Activated naive CD4-positive, alpha-beta T cell treated with anti-CD3 and anti-CD28 coated beads, Interleukin-2, amount 50 U/mL, for 72 hours (primary cell): ENCODE measurements at regions not wholly inside any gene's neighbourhood (a gene's known extent, or its start where the extent isn't known, plus 50 kb on each side); places are given as distances from the start of the nearest gene placed in this dataset.

ENCODE experiments used
- ATAC-seq, 2 donors: fragments of 150-1000 bp; cut with Tn5 transposase; 2 replicates each; pipeline ENCODE4 v1.10.0; 2021; ENCODE audit warnings: mild to moderate bottlenecking in 2 of 2, moderate library complexity in 2 of 2
- DNase-seq, 2 donors: peaks; one replicate each; pipeline ENCODE4 v3.0.0; 2021 to 2022; ENCODE audit warnings: low spot score in 2 of 2
- H3K27ac Mint-ChIP-seq, 2 donors: one replicate each; pipeline ENCODE4 v1.8.0; 2022; ENCODE audit warnings: mild to moderate bottlenecking in 2 of 2, mixed read lengths in 2 of 2
- H3K36me3 Mint-ChIP-seq, 2 donors: one replicate each; pipeline ENCODE4 v1.8.0; 2022; ENCODE audit warnings: mixed read lengths in 2 of 2
- H3K9me3 Mint-ChIP-seq, 2 donors: one replicate each; pipeline ENCODE4 v1.8.0; 2022; ENCODE audit warnings: mixed read lengths in 2 of 2

DNA sequence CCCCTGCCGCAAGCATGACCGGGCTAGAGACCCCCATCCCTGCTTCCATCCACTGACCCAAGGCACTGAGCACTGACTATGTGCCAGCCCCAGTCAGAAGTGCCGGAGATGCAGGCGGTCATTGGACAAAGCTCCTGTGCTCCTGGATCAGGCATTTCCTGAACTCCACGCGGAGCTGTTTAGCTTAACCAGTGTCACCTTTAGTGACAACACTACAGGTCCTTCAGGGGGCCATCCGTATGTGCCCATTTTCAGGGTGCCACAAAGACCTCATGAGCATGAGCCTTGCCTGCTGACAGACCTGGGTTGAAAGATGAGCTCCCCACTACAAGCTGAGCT, 63.0 kb upstream of the FGF3 start:
- Mint-ChIP-seq H3K9me3 (no peaks in the 10 kb centered on the region), H3K36me3 (no peaks in the 10 kb centered on the region), H3K27ac (no peak overlapping the region)
- no peak for DNase-seq
- ATAC-seq: no peak

DNA sequence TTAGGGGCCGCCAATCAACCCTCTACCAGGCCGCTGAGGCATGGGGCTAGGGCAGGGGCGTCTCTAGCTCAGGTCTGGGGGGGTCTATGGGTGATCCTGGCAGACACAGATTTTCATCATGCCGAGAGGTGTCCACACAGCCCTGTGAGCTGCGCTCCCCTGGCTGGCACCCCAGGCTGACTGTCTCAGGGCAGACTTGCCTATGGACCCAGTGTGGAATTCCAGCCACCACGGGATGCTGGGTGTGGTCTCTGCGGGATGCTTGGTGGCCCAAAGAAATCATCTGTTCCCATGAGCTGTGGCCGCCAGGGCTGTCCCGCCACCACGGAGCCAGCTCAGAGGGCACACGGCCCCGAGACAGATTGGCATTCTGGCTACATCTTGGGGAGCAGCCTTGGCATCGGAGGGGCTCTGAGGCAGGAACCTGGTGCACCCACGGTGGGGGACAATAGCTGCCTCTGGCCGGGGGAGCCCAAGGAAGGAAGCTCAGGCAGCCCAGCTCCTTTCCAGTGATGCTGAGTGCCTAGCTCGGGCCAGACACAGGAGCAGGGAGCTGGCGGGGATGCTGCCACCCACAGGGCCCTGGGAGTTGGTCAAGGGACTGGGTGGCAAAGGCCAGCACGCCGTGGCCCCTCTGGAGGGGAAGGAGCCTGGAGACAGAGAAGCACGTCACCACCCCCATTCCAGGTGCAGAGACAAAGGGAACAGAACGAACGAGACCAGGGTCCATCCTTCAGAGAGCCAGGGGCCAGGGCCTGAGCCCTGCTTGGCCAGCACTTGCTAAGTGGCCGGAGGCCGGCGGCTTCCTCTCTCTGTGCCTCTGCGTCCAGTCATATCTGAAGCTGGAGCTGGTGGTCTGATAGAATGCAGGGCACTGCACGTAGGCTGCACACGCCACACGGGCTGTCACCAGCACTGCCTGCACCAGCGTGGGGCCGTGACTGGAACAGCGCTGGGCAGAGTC, 64.4 kb upstream of the FGF3 start:
- DNase-seq (no peak), ATAC-seq (no peak)
- no peaks in the 10 kb centered on the region for H3K36me3 Mint-ChIP-seq
- H3K27ac Mint-ChIP-seq: no peak overlapping the region
- no peaks in the 10 kb centered on the region for H3K9me3 Mint-ChIP-seq

DNA sequence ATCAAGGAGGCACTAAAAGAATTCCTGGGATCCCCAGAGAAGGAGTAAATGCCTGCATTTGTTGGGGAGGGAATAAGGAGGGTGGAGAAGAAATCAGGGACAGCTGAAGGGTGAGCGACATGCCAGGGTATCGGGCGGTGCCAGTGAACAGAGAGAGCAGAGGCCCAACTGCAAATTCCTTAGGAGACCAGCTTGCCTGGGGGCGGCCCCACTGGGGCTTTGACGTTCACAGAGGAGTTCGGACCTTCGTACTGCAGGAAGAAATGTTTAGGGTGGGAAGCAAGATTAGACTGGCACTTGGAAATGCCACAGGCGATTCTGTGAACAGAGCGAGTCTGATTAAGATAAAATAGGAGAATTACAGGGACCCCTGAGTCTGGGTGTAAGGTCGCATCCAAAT, 65.1 kb upstream of the FGF3 start:
- DNase-seq (no peak), ATAC-seq (no peak)
- Mint-ChIP-seq H3K27ac (no peak overlapping the region), H3K36me3 (no peaks in the 10 kb centered on the region), H3K9me3 (no peaks in the 10 kb centered on the region)

DNA sequence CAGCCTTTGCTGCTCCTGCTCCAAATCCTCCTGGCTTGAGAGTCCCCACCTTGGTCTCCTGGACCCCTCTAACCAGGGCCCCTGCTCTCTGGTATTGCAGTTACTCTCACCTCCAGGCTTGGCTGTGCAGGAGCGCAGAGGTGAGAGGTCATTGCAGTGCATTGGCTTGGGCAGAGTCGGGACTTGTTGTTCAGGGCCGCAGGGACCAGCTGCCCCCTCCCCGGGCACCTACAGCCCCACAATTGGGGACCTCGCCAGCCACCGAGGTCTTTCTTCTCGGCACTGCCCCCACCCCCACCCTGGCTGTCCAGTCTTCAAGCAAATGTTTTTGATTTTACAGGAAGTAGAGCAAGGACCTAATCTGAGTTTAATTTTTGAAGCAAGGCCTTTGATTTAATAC, 65.5 kb upstream of the FGF3 start:
- H3K36me3 Mint-ChIP-seq: no peaks in the 10 kb centered on the region
- ATAC-seq (no peak), DNase-seq (no peak)
- no peaks in the 10 kb centered on the region for H3K9me3 Mint-ChIP-seq
- no peak overlapping the region for H3K27ac Mint-ChIP-seq

DNA sequence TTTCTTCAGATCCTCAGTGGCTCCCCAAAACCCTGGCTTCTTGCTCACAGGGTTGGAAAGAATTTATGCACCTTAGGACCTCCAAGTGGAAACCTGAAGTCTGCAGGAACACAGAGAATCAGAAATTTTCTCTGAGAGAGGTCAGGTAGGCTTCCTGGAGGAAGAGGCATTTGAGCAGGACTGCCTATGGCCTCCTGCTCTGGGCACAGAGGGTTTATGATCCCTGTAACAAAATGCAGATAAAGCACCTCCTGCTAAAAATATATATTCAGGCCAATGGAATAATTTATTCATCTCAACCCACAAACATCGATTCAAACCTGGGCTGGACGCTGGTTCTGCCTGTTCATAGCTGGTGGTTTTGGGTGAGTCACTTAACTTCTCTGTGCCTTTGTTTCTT, 68.1 kb upstream of the FGF3 start:
- Mint-ChIP-seq H3K9me3 (no peaks in the 10 kb centered on the region), H3K36me3 (no peaks in the 10 kb centered on the region), H3K27ac (no peak overlapping the region)
- ATAC-seq (no peak), DNase-seq (no peak)

DNA sequence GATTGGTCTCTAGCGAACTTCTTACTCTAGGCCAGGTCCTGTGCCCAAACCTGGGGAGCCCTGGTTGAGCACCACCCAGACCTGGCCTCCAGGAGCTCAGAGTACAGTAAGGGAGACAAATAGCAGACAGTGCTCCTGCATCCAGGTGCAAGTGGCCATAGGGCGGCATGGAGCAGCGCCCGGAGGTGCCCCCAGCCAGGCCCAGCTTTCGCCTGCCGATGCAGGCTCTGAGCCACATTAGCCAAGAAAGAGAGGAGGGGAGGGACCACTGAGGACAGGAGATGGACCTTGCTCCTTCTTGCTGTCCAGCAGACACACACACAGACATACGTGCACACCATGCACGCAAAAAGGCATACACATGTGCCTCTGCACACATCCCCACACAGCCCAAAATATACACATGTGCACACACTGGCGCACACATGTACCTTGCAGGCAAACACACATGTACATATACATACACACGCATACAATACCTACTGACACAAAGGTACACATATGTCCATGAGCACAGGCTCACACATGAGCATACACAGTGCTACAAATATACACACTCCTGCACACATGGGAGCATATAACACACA, 68.7 kb upstream of the FGF3 start:
- DNase-seq (no peak), ATAC-seq (no peak)
- Mint-ChIP-seq H3K27ac (no peak overlapping the region), H3K9me3 (no peaks in the 10 kb centered on the region), H3K36me3 (no peaks in the 10 kb centered on the region)

DNA sequence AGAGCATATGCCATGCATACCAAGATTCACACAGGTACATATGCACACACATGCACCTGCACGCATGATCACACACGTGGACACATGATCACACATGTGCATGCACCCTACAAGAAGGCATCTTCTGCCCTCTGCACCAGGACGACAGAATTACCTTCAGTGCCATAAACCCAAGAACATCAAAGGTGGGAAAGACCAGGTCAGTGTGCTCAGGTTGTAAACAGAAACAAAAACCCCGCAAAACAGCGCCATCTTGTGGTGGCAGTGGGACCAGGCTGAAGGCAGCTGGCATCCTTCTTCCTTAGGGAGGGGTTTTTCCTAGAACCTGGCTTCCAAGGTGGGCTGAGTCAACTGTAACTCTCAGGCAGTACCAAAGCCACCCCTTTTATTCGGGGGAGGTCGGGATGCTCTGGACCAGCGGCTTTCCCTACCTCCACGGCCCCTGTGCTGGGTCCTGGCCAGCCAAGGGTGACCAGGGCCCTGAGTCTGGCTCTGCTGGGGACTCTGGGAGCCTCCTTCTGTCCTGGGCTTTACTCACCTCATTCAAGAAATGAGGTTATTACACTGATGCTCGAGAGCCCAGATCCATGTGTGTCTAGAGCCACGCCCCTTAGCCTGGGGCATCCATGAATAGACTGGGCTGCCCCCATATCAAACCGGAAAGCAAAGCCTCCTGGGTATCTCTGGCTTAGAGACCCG, 69.4 kb upstream of the FGF3 start:
- DNase-seq: peak in 1 of 2 donors; percentile 75
- peak; percentile 67 to 71 for ATAC-seq
- no peaks in the 10 kb centered on the region for H3K9me3 Mint-ChIP-seq
- no peaks in the 10 kb centered on the region for H3K36me3 Mint-ChIP-seq
- no peak overlapping the region for H3K27ac Mint-ChIP-seq

DNA sequence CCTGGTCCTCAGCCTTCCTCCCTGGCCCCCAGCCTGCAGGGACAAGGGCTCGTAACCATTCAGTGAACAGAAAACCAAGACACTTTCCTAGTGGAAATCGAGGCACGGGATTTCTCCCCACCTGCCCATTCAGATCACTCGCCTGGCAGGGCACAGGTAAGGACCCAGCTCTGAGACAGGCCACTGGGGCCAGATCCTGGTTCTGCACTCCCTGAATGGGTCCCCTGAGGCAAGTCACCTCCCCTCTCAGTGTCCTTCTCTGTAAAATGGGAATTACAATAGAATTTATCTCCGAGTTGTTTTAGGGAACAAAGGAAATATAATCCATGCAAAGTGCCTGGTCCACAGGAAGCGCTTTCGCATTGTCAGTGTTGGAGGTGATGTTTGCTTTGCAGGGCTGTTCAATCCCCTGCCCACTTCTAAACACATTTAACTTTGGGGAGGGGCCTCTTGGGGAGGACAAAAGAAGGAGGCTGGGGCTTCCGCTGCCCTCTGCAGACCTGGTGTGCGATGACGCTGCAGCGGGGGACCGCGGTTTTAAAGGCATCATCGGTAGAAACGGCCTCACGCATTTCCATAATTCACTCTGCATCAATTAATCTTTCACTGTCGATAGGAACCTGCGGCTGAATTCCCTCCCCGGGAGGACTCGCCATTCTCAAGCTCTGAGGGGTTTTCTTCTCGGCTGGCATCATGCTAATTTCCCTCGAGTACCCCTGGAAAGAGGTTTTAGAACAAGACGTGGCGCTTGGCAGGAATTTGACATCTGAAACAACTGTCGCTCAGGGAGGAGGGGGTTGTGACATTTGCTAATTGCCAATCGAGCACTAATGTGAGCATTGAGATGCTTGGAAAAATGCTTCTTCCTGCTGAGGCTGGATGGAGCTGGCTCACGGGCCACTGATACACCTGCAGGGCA, 70.4 kb upstream of the FGF3 start:
- DNase-seq: no peak
- ATAC-seq: no peak
- Mint-ChIP-seq H3K36me3 (no peaks in the 10 kb centered on the region), H3K9me3 (no peaks in the 10 kb centered on the region), H3K27ac (no peak overlapping the region)

DNA sequence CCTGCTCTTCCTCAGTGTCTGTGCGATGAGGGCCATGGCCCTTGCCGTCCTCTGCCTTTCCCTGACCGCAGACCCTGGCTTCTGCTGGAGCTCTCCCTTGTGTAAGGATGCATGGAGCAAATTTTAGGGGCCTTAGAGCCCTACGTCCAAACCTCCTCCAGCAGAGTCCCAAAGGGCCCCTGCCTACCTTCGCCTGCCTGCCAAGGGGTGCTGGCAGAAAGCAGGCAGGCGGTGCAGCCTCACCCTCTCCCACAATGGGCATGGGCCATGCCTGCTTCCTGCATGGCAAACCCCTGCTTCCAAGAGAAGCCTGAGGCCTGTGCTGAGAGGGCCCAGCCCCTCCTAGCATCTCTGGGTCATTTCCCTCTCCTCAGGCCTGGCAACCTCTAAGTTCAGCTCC, 71.3 kb upstream of the FGF3 start:
- H3K27ac Mint-ChIP-seq: no peak overlapping the region
- DNase-seq: no peak
- ATAC-seq: no peak
- H3K36me3 Mint-ChIP-seq: no peaks in the 10 kb centered on the region
- H3K9me3 Mint-ChIP-seq: no peaks in the 10 kb centered on the region

DNA sequence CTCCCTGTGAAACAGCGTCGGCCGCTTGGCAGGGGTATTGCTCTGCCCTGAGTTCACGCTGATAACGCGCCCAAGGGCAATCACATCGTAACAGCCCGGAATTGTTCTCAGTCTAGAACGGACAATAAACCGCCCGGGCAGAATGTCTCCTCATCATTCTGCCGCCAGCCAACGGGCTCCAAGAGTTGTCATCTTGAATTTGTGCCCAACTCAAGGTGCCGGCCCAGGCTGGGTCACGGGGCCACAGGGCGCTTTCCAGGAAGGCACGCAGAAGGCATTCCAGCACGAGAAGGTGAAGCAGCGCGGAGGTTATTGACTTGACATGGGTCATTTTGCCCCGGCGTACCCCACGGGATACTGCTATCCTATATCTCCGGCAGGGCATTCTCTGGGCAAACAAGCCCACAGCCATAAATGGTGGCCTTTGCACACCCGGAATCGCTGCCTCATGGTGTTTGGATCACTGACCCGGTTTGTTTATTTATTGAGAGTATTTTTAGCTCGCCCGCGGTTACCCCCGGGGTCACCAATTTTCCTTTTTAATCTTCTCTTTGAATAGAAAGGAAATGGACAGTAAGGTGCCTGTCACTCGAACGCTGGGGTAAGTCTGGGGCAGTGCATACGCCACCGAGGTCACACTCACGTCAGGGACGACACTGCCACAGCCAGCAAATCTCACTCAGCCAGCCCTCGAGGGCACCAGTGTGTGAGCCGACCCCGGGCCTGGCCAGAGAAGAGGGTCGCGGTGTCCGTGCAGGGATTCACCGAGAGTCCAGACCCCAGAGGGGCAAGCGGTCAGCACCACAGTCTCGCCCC, 72.4 kb upstream of the FGF3 start:
- no peak for ATAC-seq
- no peak overlapping the region for H3K27ac Mint-ChIP-seq
- H3K36me3 Mint-ChIP-seq: no peaks in the 10 kb centered on the region
- no peak for DNase-seq
- H3K9me3 Mint-ChIP-seq: no peaks in the 10 kb centered on the region

DNA sequence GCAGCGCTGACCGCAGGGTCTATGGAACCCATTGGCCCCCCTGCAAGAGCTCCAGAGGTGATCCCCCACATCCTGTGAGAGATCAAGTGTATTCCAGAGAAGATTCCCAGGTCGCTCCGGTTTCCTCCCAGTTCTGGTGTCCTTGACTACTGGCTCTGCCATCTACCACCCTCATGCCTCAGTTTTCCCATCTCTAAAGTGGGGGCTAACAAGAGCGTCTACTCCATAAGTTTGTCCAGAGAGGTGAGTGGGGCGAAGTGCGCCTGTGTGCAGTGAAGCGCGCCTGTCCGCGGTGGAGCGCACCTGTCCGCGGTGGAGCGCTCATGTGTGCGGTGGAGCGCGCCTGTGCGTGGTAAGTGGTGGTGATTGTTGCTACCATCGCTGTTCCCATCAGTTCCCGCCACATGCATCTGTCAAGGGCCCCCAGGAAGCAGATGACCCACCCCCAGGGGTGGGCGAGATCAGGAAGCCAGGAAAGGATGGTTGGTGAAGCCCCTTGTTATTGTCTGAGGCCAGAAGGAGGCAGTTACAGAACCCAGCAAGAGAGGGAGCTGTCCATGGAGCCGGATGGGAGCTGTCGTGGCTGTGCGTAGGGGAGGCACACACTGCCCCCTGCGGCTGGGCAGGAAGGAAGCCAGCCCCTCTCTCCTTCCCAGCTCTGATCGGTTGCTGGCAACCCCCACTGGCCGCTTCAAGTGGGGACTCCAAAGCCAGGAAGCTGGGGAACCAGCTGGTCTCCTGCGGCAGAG, 73.2 kb upstream of the FGF3 start:
- no peak for ATAC-seq
- no peaks in the 10 kb centered on the region for H3K36me3 Mint-ChIP-seq

DNA sequence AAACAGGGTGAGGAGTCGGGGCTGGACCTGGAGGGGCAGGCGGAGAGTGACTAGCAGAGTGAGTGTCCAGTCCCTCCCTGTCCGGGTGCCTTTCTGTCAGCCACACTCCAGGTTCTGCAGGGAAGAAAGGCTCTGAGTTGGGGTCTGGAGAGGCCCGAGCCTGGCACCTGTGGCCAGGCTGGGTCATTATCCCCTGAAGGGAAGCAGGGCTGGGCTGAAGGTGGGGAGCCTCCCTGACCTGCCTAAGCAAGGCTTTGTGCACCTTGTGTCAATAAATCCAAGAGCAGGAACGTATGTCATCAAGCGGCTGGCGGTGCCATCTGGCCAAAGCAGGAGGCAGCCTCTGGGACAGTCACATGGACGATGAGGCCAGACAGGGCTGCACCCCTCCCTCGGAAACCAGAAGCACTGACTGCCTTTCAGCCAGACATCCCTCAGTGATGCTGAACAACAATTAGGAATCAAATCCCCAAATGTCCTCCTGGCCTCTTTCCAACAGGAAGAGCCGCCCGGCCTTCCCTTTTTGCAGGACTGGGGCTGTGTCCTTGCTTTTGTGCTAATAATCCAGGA, 73.9 kb upstream of the FGF3 start:
- ATAC-seq (no peak), DNase-seq (no peak)
- no peak overlapping the region for H3K27ac Mint-ChIP-seq
- H3K36me3 Mint-ChIP-seq: no peaks in the 10 kb centered on the region
- no peaks in the 10 kb centered on the region for H3K9me3 Mint-ChIP-seq

More for the DNA sequence above, 73.2 kb upstream of the FGF3 start:
- Mint-ChIP-seq H3K9me3 (no peaks in the 10 kb centered on the region), H3K27ac (no peak overlapping the region)
- no peak for DNase-seq

DNA sequence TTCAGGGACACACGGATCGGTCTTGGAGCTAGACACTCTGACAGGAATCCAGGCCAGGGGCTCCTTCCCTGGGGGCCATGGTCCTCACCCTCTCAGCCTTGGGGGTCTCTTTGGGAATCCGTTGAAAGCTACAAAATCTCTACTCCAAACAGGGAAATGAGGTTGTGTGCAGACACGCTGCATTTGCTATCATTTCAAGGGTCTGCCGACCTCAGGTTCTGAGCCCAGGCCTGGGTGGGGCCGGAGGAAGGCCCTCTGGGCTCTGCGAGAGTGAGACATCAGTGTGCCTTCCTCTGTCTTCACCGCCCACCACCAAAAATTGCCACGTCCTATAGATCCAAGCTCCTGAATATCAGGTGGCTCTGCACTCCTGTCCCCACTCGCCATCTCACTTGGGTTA, 74.4 kb upstream of the FGF3 start:
- no peaks in the 10 kb centered on the region for H3K9me3 Mint-ChIP-seq
- no peak for ATAC-seq
- no peak overlapping the region for H3K27ac Mint-ChIP-seq
- DNase-seq: no peak
- H3K36me3 Mint-ChIP-seq: no peaks in the 10 kb centered on the region

DNA sequence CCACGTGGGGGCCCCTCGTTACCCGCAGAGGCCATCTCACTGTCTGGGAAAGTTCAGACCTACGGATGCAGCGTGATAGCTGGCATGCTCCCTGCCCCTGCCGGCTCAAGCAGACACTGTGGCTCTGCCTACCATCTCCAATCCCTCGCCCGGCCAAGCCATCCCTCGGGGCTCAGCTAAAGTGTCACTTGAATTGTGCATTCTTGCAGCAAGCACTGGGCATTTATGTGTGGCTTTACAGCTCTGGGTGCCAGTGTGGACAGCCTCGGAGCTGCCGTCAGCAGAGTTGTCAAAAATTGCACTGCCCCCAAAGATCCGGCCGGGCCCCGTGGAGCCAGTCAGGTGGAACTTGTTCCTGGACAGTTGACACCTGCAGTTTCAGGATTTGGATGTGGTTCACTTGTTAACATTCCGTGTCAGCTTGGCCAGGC, 75.0 kb upstream of the FGF3 start:
- no peaks in the 10 kb centered on the region for H3K36me3 Mint-ChIP-seq
- ATAC-seq (no peak), DNase-seq (no peak)
- H3K27ac Mint-ChIP-seq: no peak overlapping the region
- H3K9me3 Mint-ChIP-seq: no peaks in the 10 kb centered on the region

DNA sequence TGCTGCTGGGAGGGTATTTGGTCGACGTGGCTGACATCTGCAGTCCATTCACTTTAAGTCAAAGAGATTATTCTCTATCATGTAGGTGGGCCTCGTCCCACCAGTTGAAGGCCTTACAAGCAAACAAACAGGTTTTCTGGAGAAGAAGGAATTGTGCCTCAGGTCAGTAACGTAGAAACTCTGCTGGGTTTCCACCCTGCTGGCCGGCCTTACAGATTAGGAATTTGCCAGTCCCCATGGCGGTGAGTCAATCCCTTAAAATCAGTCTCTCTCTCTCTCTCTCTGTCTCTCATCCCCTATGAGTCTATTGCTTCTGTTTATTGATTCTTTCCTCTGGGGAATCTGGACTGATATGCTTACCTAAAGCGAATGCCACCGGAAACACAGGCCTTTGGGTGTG, 75.4 kb upstream of the FGF3 start:
- no peak for DNase-seq
- no peaks in the 10 kb centered on the region for H3K36me3 Mint-ChIP-seq
- no peak overlapping the region for H3K27ac Mint-ChIP-seq
- no peak for ATAC-seq
- no peaks in the 10 kb centered on the region for H3K9me3 Mint-ChIP-seq
